WTC11 (cell line): ENCODE measurements at regions not wholly inside any gene's neighbourhood (a gene's known extent, or its start where the extent isn't known, plus 50 kb on each side); places are given as distances from the start of the nearest gene placed in this dataset.

ENCODE experiments used
- ATAC-seq: fragments of 200-7000 bp; cut with Tn5 transposase; 2 replicates; pipeline ENCODE4 v1.10.0; 2021; ENCODE audit warnings: mild to moderate bottlenecking, moderate library complexity
- CTCF ChIA-PET: fragments of 300-600 bp; sonication (Branson Sonifier 250); formaldehyde crosslinking; loops from one replicate; lab custom pipeline; 2021; ENCODE audit warnings: antibody characterized with exemption; lab: Charles Lee
- POLR2A ChIA-PET: fragments of 350-600 bp; sonication (Branson Sonifier 250); formaldehyde crosslinking; loops from one replicate; lab custom pipeline; 2021; ENCODE audit warnings: antibody characterized with exemption; lab: Charles Lee
- DNase-seq: peaks from one replicate; pipeline ENCODE4 v3.0.0; 2021; ENCODE audit warnings: low spot score
- H3K27ac Mint-ChIP-seq: 2 replicates; pipeline ENCODE4 v1.8.0; 2021; ENCODE audit warnings: mixed read lengths
- H3K27me3 Mint-ChIP-seq: 2 replicates; pipeline ENCODE4 v1.8.0; 2021; ENCODE audit warnings: low read depth, mild to moderate bottlenecking, moderate library complexity, mixed read lengths
- H3K36me3 Mint-ChIP-seq: 2 replicates; pipeline ENCODE4 v1.8.0; 2021; ENCODE audit warnings: mixed read lengths
- H3K4me1 Mint-ChIP-seq: 2 replicates; pipeline ENCODE4 v1.8.0; 2022; ENCODE audit warnings: mixed read lengths
- H3K4me3 Mint-ChIP-seq: 2 replicates; pipeline ENCODE4 v1.8.0; 2021; ENCODE audit warnings: mild to moderate bottlenecking, moderate library complexity, mixed read lengths
- H3K9me3 Mint-ChIP-seq: 2 replicates; pipeline ENCODE4 v1.8.0; 2021; ENCODE audit warnings: mixed read lengths
- ARID4B ChIP-seq: sonication (generic); formaldehyde crosslinking; IDR thresholded peaks from 2 replicates; pipeline ENCODE4 v1.8.0; 2023; ENCODE audit warnings: missing genetic modification reagents, mild to moderate bottlenecking, borderline replicate concordance
- ATF2 ChIP-seq: sonication (generic); formaldehyde crosslinking; IDR thresholded peaks from 2 replicates; pipeline ENCODE4 v1.8.1; 2022; ENCODE audit warnings: low read depth, missing genetic modification reagents, borderline replicate concordance
- CTCF ChIP-seq: fragments of 200-600 bp; IDR thresholded peaks from 2 replicates; pipeline ENCODE4 v1.8.0; 2022; ENCODE audit warnings: antibody characterized with exemption
- EMX1 ChIP-seq: fragments of 250-450 bp; sonication (Bioruptor Pico); IDR thresholded peaks from 2 replicates; pipeline ENCODE4 v1.8.0; 2021; ENCODE audit warnings: mild to moderate bottlenecking
- FOXJ3 ChIP-seq: sonication (generic); formaldehyde crosslinking; IDR thresholded peaks from 2 replicates; pipeline ENCODE4 v1.9.0; 2021; ENCODE audit warnings: missing genetic modification reagents, mild to moderate bottlenecking, borderline replicate concordance
- GTF2I ChIP-seq: fragments of 250-450 bp; sonication (Bioruptor Pico); conservative IDR thresholded peaks from 2 replicates; pipeline ENCODE4 v1.4.0; 2021; ENCODE audit warnings: mild to moderate bottlenecking
- IRF1 ChIP-seq: sonication (generic); formaldehyde crosslinking; IDR thresholded peaks from 2 replicates; pipeline ENCODE4 v1.8.0; 2023; ENCODE audit warnings: missing genetic modification reagents
- IRF2 ChIP-seq: sonication (generic); formaldehyde crosslinking; IDR thresholded peaks from 2 replicates; pipeline ENCODE4 v1.8.0; 2022; ENCODE audit warnings: low read depth, missing genetic modification reagents, borderline replicate concordance
- MAX ChIP-seq: sonication (generic); formaldehyde crosslinking; IDR thresholded peaks from 2 replicates; pipeline ENCODE4 v1.8.0; 2022; ENCODE audit warnings: mild to moderate bottlenecking, missing genetic modification reagents
- MXD4 ChIP-seq: fragments of 250-450 bp; sonication (Bioruptor Pico); IDR thresholded peaks from 2 replicates; pipeline ENCODE4 v1.8.0; 2021; ENCODE audit warnings: mild to moderate bottlenecking, moderate library complexity, borderline replicate concordance
- NFE2L1 ChIP-seq: sonication (generic); formaldehyde crosslinking; IDR thresholded peaks from 2 replicates; pipeline ENCODE4 v1.8.1; 2023; ENCODE audit warnings: missing genetic modification reagents
- SMAD3 ChIP-seq: sonication (generic); formaldehyde crosslinking; IDR thresholded peaks from 2 replicates; pipeline ENCODE4 v1.8.0; 2022; ENCODE audit warnings: missing genetic modification reagents, mild to moderate bottlenecking, borderline replicate concordance
- TCF7 ChIP-seq: sonication (generic); formaldehyde crosslinking; IDR thresholded peaks from 2 replicates; pipeline ENCODE4 v1.8.0; 2022; ENCODE audit warnings: mild to moderate bottlenecking, low read depth, missing genetic modification reagents, moderate library complexity
- TP53 ChIP-seq: sonication (generic); formaldehyde crosslinking; IDR thresholded peaks from 2 replicates; pipeline ENCODE4 v1.8.1; 2023; ENCODE audit warnings: mild to moderate bottlenecking, missing genetic modification reagents
- ZNF232 ChIP-seq: sonication (generic); formaldehyde crosslinking; IDR thresholded peaks from 2 replicates; pipeline ENCODE4 v1.8.0; 2022; ENCODE audit warnings: mild to moderate bottlenecking, missing genetic modification reagents
- ZNF263 ChIP-seq: sonication (generic); formaldehyde crosslinking; IDR thresholded peaks from 2 replicates; pipeline ENCODE4 v1.8.1; 2022; ENCODE audit warnings: low read depth, mild to moderate bottlenecking, moderate library complexity, missing genetic modification reagents
- ZNF425 ChIP-seq: fragments of 250-450 bp; sonication (Bioruptor Pico); conservative IDR thresholded peaks from 2 replicates; pipeline ENCODE4 v1.9.0; 2021; ENCODE audit warnings: mild to moderate bottlenecking
- ZNF512 ChIP-seq: sonication (generic); formaldehyde crosslinking; IDR thresholded peaks from 2 replicates; pipeline ENCODE4 v1.8.1; 2022; ENCODE audit warnings: missing genetic modification reagents, borderline replicate concordance
- ZNF671 ChIP-seq: fragments of 250-450 bp; sonication (Bioruptor Pico); IDR thresholded peaks from 2 replicates; pipeline ENCODE4 v1.8.0; 2021; ENCODE audit warnings: mild to moderate bottlenecking
- TF ChIP-seq, protein P1 (sequence below): sonication (generic); formaldehyde crosslinking; IDR thresholded peaks from 2 replicates; pipeline ENCODE4 v1.8.1; 2022; ENCODE audit warnings: low read depth, mild to moderate bottlenecking, moderate library complexity, missing genetic modification reagents, borderline replicate concordance

DNA sequence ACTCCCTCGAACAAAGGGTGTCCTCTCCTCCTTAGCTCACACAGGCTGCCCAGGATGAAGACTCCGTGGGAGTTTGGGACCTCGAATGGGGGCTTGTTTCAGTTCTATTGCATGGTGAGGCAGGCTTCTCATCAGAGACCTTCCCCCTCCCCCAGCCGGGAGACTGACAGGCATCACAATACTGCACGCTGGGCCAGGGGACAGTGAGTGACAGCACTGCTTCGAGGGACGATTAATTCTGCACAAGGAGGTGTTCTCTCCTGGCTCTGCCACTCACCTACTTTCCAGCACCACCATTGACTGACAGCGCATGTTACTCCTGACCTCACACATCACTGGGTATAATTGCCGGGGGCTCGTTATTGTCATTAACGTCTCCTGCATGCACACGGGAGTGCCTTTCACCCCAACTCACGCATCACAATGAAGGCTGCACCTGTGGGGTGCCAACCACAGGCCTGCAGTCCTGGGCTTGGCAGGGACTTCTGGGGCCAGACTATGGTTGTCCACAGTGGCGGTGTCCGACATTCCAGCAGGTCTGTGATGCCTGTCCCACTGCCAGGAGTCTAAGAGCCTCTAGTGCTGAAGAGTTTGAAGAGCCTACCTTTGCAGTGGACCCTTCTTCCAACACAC, 412.2 kb upstream of the TSHZ3 start (continued):
- TF ChIP-seq, protein P1, sequence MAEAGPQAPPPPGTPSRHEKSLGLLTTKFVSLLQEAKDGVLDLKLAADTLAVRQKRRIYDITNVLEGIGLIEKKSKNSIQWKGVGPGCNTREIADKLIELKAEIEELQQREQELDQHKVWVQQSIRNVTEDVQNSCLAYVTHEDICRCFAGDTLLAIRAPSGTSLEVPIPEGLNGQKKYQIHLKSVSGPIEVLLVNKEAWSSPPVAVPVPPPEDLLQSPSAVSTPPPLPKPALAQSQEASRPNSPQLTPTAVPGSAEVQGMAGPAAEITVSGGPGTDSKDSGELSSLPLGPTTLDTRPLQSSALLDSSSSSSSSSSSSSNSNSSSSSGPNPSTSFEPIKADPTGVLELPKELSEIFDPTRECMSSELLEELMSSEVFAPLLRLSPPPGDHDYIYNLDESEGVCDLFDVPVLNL (CRISPR knock-in tag) = no peak
- TF ChIP-seq TCF7 (CRISPR knock-in tag) (no peak), IRF1 (CRISPR knock-in tag) (no peak), NFE2L1 (CRISPR knock-in tag) (no peak), ZNF263 (no peak), ATF2 (CRISPR knock-in tag) (no peak), TP53 (CRISPR knock-in tag) (no peak), MAX (CRISPR knock-in tag) (no peak), MXD4 (no peak), ZNF425 (no peak)

DNA sequence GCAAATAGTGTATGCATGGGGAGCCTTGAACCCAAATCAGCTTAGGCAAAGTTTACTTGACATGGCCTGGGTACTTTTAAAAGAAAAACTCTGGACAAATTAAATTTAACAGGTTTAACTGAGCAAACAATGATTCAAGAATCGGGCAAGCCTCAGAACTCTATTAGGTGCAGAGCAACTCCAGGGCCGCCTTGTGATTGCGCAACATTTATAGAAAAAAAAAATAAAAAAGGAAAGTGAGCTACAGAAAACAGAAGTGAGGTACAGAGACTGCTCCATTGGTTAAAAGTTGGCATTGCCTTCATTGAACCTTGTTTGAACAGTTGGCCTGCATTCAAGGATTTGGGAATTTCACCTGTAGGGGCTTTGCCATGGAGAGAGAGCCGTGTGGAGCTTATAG, 421.0 kb upstream of the TSHZ3 start:
- no peak overlapping the region for H3K27ac Mint-ChIP-seq
- CTCF ChIA-PET = no interaction called here
- H3K36me3 Mint-ChIP-seq = 0 out of 2 replicates have a peak, but pooled peaks cover under 1% of the 10 kb centered on the region
- peaks cover 5% of the 10 kb centered on the region for H3K9me3 Mint-ChIP-seq
- ATAC-seq = no peak
- POLR2A ChIA-PET = no interaction called here
- DNase-seq = no peak
- no peaks in the 10 kb centered on the region for H3K27me3 Mint-ChIP-seq
- H3K4me1 Mint-ChIP-seq = peaks cover 6% of the 10 kb centered on the region
- no peak overlapping the region for H3K4me3 Mint-ChIP-seq
- no peak for TF ChIP-seq ZNF671 (CRISPR knock-in tag)
- no peak for TF ChIP-seq ZNF512 (CRISPR knock-in tag)
- TF ChIP-seq ARID4B (CRISPR knock-in tag) = no peak
- TF ChIP-seq ZNF232 (CRISPR knock-in tag) = no peak
- no peak for TF ChIP-seq CTCF
- TF ChIP-seq IRF2 (CRISPR knock-in tag) = no peak
- no peak for TF ChIP-seq SMAD3 (CRISPR knock-in tag)
- no peak for TF ChIP-seq ZNF425
- no peak for TF ChIP-seq EMX1
- TF ChIP-seq FOXJ3 (CRISPR knock-in tag) = no peak
- no peak for TF ChIP-seq GTF2I (CRISPR knock-in tag)
